Iris pigment epithelial cell (primary cell): ENCODE measurements at regions not wholly inside any gene's neighbourhood (a gene's known extent, or its start where the extent isn't known, plus 50 kb on each side); places are given as distances from the start of the nearest gene placed in this dataset.

Source experiments
- DNase-seq: peaks from one replicate; pipeline ENCODE4 v3.0.0-alpha.2; 2011; ENCODE audit warnings: low read depth

DNA sequence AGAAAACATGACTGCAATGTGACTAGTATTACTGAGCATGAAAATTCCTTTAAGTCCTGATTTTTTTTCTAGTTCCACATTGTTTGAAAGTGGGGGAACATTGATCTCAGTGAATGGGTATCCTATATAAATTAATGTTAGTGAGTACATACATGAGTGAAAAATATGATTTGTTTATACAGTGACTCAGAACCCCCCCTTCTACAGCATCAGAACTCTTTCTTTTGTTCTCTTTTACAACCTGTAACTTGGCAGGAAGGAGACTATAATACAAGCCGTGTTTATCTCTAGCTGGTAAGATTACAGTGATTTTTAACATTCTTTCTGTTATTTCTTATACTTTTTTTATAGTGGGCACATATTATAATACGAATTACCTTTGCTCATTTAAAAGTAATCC lies 384.7 kb downstream of the PDCD6IP start:
- DNase-seq: no peak

GRCh38 chr3:34183611-34184340 lies 385.3 kb downstream of the PDCD6IP start:
- no peak for DNase-seq

- no peak for DNase-seq
Measured at GRCh38 chr3:34185301-34185700, 386.9 kb downstream of the PDCD6IP start.

- DNase-seq: no peak
Measured at GRCh38 chr3:34189133-34189532, 390.7 kb downstream of the PDCD6IP start.

DNA sequence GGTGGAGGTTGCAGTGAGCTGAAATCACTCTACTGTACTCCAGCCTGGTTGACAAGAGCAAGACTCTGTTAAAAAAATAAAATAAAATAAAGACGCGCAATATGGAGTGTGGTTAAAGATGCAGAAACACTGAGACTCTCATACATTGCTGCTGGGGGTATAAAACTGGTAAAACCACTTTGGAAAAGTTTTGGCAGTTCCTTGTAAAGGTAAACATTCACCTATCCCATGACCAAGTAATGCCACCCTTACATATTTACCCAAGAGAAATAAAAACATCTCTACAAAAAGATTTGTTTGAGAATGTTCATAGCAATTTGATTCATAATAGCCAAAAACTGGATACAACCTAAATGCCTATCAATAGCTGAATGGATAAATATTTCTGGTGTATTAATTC lies 398.5 kb downstream of the PDCD6IP start:
- no peak for DNase-seq

DNA sequence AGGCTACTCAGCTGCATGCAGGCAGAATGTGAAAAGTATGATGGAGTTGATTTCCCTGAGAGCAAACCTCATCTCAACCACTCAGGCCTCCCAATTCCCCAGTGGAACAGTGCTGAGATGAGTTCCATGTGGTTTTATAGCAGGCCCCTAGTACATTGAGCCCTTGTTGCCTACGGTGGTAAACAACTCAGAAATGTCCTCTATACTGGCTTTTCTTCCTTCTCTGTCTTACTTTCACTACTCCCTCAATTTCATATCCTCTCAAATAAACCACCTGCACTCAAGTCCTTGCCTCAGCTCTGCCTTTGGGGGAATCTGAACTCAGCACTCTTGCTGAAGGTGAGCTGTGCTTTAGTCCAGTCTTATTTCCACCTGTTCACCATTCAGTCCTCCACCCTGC lies 399.9 kb downstream of the PDCD6IP start:
- no peak for DNase-seq

DNA sequence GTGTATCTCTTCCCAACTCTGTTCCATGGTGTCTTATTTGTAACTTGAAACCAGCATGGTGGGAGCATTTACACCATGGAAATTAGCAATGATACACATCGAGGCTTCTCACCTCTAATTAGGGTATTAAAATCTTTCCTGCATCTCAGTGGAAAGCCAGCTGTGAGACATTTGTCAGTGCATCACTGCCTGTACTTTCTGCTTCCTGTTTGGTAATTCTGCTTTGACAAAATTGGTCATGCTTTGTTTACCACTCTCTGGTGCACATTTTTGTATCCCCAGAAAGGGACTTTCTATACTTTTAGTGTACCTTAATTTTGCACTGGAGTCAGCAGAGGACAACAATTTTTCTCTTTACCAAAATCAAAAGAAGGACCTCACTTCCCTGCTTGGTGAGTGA lies 402.1 kb downstream of the PDCD6IP start:
- DNase-seq: no peak

GRCh38 chr3:34202975-34203374 lies 404.5 kb downstream of the PDCD6IP start:
- no peak for DNase-seq

- DNase-seq: no peak
Measured at GRCh38 chr3:34203386-34203785, 405.0 kb downstream of the PDCD6IP start.

- peak; percentile 63 for DNase-seq
Measured at GRCh38 chr3:34207002-34207401, 408.6 kb downstream of the PDCD6IP start.

DNA sequence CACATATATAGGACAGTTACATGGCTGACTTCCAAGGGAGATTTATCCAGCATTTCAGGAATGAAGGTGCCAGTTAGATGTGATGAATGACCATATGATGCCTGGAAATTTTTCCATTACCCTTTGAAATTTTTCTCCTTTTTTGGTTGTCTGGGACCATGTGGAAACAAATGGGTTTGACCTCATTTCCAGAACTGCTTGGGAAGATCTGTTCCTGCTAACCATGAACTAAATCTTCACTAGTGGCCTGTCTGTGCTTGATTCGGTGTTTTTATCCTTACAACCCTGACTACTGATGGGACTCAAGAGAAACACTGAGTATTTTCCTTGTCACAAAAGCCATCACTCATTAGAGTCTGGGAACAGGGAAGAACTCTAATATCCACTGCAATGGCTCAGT lies 409.4 kb downstream of the PDCD6IP start:
- DNase-seq: peak; percentile 35

DNA sequence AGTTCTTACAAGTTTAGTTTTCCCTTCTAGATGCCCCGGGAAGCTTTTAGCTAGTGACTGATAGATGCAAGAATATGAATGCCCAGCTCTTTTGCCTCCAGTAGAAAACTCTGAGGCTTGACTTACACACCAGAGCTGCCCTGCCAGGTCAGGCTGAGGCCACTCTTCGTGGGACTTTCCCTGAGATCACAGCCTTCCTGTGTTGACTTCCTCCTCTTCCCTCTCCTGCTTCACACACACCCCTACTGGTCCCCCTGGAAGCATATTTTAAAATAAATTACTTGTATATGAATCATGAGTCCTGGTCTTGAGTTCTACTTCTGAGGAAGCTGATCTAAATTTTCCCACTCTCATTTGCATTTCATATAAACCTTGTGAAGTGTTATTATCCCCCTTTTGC lies 413.7 kb downstream of the PDCD6IP start:
- peak; percentile 61 for DNase-seq

GRCh38 chr3:34212656-34213055 lies 414.2 kb downstream of the PDCD6IP start:
- DNase-seq: peak; percentile 91

DNA sequence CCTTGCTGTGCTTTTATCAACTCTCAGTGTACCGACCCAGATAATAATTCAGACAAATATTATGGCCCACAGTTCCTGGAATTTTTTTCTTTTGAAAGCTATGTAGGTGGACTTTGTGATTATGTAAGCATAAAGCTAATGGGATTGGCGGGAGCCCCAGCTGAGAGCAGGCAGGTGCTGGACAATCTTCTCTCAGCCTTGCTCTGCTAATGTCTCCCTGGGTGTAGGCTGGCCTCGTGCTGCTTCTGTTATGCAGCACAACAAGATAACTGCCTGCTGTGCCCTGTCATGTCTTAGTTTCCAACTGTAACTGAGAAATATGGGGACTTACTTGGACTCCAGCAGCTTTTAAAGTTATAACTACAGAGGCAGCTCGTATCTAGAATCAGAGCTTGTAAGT lies 415.0 kb downstream of the PDCD6IP start:
- DNase-seq: no peak

DNA sequence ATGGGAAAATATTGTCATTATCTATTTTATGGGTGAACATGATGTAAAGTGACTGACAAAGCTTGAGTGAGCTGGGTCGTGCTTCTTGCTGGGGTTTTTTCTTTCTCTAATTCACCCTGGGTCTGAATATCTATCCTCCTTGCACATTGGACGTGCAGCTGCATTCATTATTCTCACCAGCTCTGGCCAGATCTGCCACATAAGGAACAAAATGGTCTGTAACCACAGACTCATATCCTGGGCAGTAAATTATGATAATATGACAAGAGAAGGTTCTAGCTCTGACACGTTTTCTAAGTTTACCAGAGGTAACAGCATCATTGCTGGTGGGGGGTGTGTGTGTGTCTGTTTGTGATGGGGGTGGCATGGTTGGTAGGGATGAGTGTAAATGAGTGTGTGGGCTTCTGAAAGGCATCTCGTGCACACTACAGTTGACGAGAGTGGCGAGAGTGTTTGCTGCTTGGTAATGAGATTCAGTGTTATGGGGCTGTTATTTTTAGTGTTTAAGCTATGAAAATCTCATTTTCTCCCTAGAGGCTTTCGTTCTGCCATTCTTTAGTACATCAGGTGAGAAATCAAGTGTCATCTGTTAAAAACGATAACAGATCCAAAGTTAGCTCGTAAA lies 418.4 kb downstream of the PDCD6IP start:
- no peak for DNase-seq

- no peak for DNase-seq
Measured at GRCh38 chr3:34218706-34219385, 420.4 kb downstream of the PDCD6IP start.

DNA sequence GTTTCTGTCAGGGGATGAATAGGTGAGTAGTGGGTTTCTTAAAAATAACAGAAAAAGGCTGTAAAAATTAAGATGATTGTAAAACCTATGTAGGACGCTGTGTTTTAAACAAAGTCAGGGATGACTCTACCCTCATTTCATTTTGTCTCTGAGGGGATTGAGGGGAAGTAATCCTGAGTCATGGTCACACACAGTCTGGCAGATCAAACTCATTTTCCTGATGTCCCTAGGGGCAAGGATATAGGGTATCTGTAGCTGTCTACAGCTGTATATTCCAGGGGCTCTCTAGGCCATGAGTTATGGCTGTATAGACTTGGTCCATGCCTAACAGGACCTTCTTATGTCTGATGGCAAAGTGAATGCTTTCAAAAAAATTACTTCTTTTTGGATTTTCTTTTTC lies 421.1 kb downstream of the PDCD6IP start:
- DNase-seq: no peak

- DNase-seq: no peak
Measured at GRCh38 chr3:34225821-34226366, 427.5 kb downstream of the PDCD6IP start.

DNA sequence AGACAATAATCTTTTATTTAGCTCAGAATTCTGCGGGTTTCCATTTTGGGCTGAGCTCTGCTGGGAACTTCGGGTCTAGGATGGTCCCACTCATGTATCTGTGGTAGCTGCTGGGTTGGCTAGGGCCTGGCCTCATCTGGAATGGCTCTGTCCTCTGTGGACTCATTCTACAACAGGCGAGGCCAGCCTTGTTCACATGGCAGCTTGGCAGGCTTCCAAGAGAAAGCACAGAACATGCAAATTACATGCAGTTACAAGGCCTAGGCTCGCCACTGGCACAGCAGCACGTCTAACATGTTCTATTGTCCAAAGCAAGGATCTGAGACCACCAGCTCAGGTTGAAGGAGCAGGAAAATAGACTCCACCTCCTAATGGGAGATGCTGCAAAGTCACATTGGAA lies 431.4 kb downstream of the PDCD6IP start:
- DNase-seq: no peak

- DNase-seq: no peak
Measured at GRCh38 chr3:34235096-34235495, 436.7 kb downstream of the PDCD6IP start.

GRCh38 chr3:34237946-34238345 lies 439.5 kb downstream of the PDCD6IP start:
- no peak for DNase-seq

DNA sequence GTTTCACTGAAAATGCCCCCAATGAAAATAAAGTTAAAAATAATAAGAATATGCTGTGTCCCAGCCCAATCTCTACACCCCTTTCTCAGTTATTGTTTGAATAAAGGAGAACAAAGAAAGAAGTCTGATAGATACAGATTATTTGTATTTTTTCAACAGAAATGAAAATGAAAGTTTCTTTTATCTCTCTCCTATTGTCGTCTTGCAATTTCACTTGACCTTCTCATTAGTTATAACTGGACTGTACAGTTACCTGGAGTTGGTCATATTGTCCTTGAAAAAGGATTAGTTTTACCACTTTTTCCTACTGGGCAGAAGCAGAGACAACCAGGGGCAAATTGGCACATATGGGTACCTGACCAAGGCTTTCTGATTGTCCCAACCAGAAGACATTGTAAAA lies 440.0 kb downstream of the PDCD6IP start:
- no peak for DNase-seq

DNA sequence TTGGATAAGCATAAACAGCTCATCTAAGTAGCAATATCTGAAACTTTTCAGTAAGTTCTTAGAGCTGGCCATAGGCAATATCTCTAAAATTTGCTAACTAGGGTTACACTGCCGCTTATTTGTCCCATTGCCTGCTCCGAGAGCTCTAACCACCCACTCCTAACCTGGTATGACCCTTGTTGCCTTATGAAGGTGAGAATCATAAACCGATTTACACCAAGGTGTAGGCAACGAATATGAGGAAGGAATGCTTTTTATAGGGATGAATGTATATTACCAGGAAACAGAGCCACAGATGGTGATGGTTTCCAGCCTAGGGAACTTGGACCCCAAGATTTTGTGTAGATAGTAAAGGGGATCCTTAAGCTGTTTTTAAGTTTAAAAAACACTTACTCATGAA lies 440.9 kb downstream of the PDCD6IP start:
- no peak for DNase-seq
